SK-N-SH (cell line): ENCODE measurements at regions not wholly inside any gene's neighbourhood (a gene's known extent, or its start where the extent isn't known, plus 50 kb on each side); places are given as distances from the start of the nearest gene placed in this dataset.

Experiments used
- CTCF ChIA-PET: fragments of 300-600, 350-600 bp; formaldehyde crosslinking; extraction: SDS; loops from one replicate; lab custom pipeline; 2021; lab: Yijun Ruan, JAX
- POLR2A ChIA-PET: fragments of 350-600 bp; sonication (Branson Sonifier 250); formaldehyde crosslinking; extraction: SDS; loops from one replicate; lab custom pipeline; 2020; ENCODE audit warnings: antibody characterized with exemption, inconsistent platforms; lab: Yijun Ruan, JAX
- DNase-seq: peaks from one replicate; pipeline ENCODE4 v3.0.0; 2012
- H2AFZ ChIP-seq: fragments of 200-600 bp; sonication (generic); 2 replicates; pipeline ENCODE4 v1.8.1; 2016; ENCODE audit warnings: antibody characterized with exemption, mild to moderate bottlenecking, low read depth
- H3F3A ChIP-seq: fragments of 200-600 bp; sonication (generic); replicated peaks from 2 replicates; pipeline ENCODE3; 2016; ENCODE audit warnings: antibody characterized with exemption, mild to moderate bottlenecking; ENCODE audit not compliant: insufficient read depth
- H3K27ac ChIP-seq, 2 experiments: fragments of 200-500 bp in 1 of 2; fragments of 200-600 bp in 1 of 2; sonication (Bioruptor generic) in 1 of 2; sonication (generic), shearing (Covaris generic) in 1 of 2; 2 replicates each; pipeline versions ENCODE4 v1.5.1 to v1.6.1; 2014 to 2016; ENCODE audit warnings: low read depth in 2 of 2, inconsistent platforms in 1 of 2, low read length in 1 of 2, mild to moderate bottlenecking in 1 of 2, mixed read lengths in 1 of 2
- H3K27me3 ChIP-seq: fragments of 200-600 bp; sonication (generic), shearing (Covaris generic); 2 replicates; pipeline ENCODE4 v1.6.1; 2016; ENCODE audit warnings: mixed run types; ENCODE audit not compliant: insufficient read depth
- H3K36me3 ChIP-seq, 2 experiments: fragments of 200-500 bp in 1 of 2; fragments of 200-600 bp in 1 of 2; sonication (Bioruptor generic) in 1 of 2; sonication (generic) in 1 of 2; replicated peaks in 1 of 2; 2 replicates each; pipeline versions ENCODE3 to v1.5.1; 2014 to 2016; ENCODE audit warnings: low read length in 1 of 2, mild to moderate bottlenecking in 1 of 2; ENCODE audit not compliant: insufficient read depth in 2 of 2, control insufficient read depth in 1 of 2
- H3K4me1 ChIP-seq, 2 experiments: fragments of 200-500 bp in 1 of 2; fragments of 200-600 bp in 1 of 2; sonication (Bioruptor generic) in 1 of 2; sonication (generic), shearing (Covaris generic) in 1 of 2; 2 replicates each; pipeline versions ENCODE4 v1.5.1 to v1.6.1; 2014 to 2016; ENCODE audit warnings: low read depth in 1 of 2, low read length in 1 of 2, mixed run types in 1 of 2; ENCODE audit not compliant: insufficient read depth in 2 of 2, control insufficient read depth in 1 of 2
- H3K4me2 ChIP-seq: fragments of 200-600 bp; sonication (generic), shearing (Covaris generic); 2 replicates; pipeline ENCODE4 v1.6.1; 2017; ENCODE audit warnings: mixed run types
- H3K4me3 ChIP-seq, 2 experiments: fragments of 200-500 bp in 1 of 2; fragments of 200-600 bp in 1 of 2; sonication (Bioruptor generic) in 1 of 2; sonication (generic), shearing (Covaris generic) in 1 of 2; 2 replicates each; pipeline versions ENCODE4 v1.5.1 to v1.8.1; 2014 to 2016; ENCODE audit warnings: low read depth in 2 of 2, inconsistent platforms in 1 of 2, low read length in 1 of 2, mild to moderate bottlenecking in 1 of 2, mixed read lengths in 1 of 2, moderate library complexity in 1 of 2
- H3K79me2 ChIP-seq: fragments of 200-600 bp; sonication (generic); 2 replicates; pipeline ENCODE4 v1.8.1; 2017; ENCODE audit warnings: mild to moderate bottlenecking; ENCODE audit not compliant: insufficient read depth
- H3K9ac ChIP-seq: fragments of 200-600 bp; sonication (generic); 2 replicates; pipeline ENCODE4 v1.6.1; 2017; ENCODE audit warnings: mixed run types
- H3K9me2 ChIP-seq: fragments of 200-600 bp; sonication (generic); 2 replicates; pipeline ENCODE4 v1.6.1; 2017; ENCODE audit warnings: mixed run types
- H3K9me3 ChIP-seq: fragments of 200-600 bp; sonication (generic); 2 replicates; pipeline ENCODE4 v1.6.1; 2017; ENCODE audit warnings: mixed run types, mild to moderate bottlenecking, moderate library complexity
- H4K20me1 ChIP-seq: fragments of 200-600 bp; sonication (generic); 2 replicates; pipeline ENCODE4 v1.6.1; 2017; ENCODE audit warnings: mild to moderate bottlenecking, mixed run types; ENCODE audit not compliant: insufficient read depth
- EP300 ChIP-seq, 2 experiments: IDR thresholded peaks; 2 replicates each; pipeline versions ENCODE4 v1.4.0 to v1.6.1; 2012; ENCODE audit warnings: borderline replicate concordance in 1 of 2, low read depth in 1 of 2, low read length in 1 of 2
- EZH2phosphoT487 ChIP-seq: fragments of 200-600 bp; sonication (generic); IDR thresholded peaks from 2 replicates; pipeline ENCODE4 v1.6.1; 2017; ENCODE audit warnings: low read depth, mixed run types, mild to moderate bottlenecking, antibody characterized with exemption, moderate library complexity, borderline replicate concordance
- FOSL2 ChIP-seq: IDR thresholded peaks from 2 replicates; pipeline ENCODE4 v1.4.0; 2012; ENCODE audit warnings: low read depth, mild to moderate bottlenecking, moderate library complexity, borderline replicate concordance
- JUND ChIP-seq: IDR thresholded peaks from 2 replicates; pipeline ENCODE4 v1.4.0; 2012
- NFIC ChIP-seq: IDR thresholded peaks from 2 replicates; pipeline ENCODE4 v1.4.0; 2012; ENCODE audit warnings: borderline replicate concordance
- POLR2AphosphoS5 ChIP-seq: IDR thresholded peaks from 2 replicates; pipeline ENCODE4 v1.6.1; 2012; ENCODE audit warnings: low read depth, low read length
- RAD21 ChIP-seq: IDR thresholded peaks from 2 replicates; pipeline ENCODE4 v1.6.1; 2012; ENCODE audit warnings: mild to moderate bottlenecking, low read length
- RFX5 ChIP-seq: IDR thresholded peaks from 2 replicates; pipeline ENCODE4 v1.6.1; 2012; ENCODE audit warnings: mild to moderate bottlenecking, improper control_type of control experiment, low read length
- WGBS: methylation state at CpG from one replicate; pipeline ENCODE4 v1.1.6; 2017; ENCODE audit warnings: low lambda C conversion rate; 5-methylcytosine and 5-hydroxymethylcytosine counted together
- TF ChIP-seq, protein P1 (sequence below): IDR thresholded peaks from 2 replicates; pipeline ENCODE4 v1.4.0; 2012; ENCODE audit warnings: low read depth, borderline replicate concordance
- TF ChIP-seq, protein P2 (sequence below): IDR thresholded peaks from 2 replicates; pipeline ENCODE4 v1.6.1; 2012; ENCODE audit warnings: mild to moderate bottlenecking, low read depth, low read length, moderate library complexity
- TF ChIP-seq, protein P3 (sequence below): fragments of 200-600 bp; sonication (generic); IDR thresholded peaks from 2 replicates; pipeline ENCODE4 v1.6.1; 2017; ENCODE audit warnings: antibody characterized with exemption, mild to moderate bottlenecking, moderate library complexity
- TF ChIP-seq, protein P4 (sequence below): IDR thresholded peaks from 2 replicates; pipeline ENCODE4 v1.4.0; 2012; ENCODE audit warnings: low read depth, borderline replicate concordance

DNA sequence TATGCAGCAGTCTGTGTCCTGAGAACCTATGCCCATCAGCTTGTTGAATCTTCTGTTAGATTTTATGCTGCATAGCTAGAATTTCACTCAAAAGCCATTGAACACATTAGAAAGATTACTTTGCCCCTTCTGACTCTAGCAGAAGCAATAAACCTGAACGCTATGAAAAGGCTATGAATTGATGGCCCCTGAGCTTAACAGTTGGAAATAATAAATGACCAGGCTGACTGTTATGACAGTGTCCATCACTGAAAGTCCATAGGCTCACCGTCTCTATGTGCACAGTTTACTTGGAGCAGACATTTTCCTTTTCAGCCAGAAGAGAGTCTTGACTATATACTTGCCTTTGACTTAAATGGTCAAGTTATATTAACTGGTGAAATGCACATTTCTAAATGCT is 1618.8 kb upstream of the ACVR2A start:
- DNase-seq: no peak
- no peak overlapping the region for H3K4me3 ChIP-seq
- no peaks in the 10 kb centered on the region for H3K9me3 ChIP-seq
- no peaks in the 10 kb centered on the region for H3K9me2 ChIP-seq
- WGBS: 87% methylated on average over 2 of the region's 2 CpGs
- no peaks in the 10 kb centered on the region for H4K20me1 ChIP-seq
- POLR2A ChIA-PET: no interaction called here
- no peak overlapping the region for H3K9ac ChIP-seq
- H3K27ac ChIP-seq: no peak overlapping the region
- H3K79me2 ChIP-seq: no peaks in the 10 kb centered on the region
- no peaks in the 10 kb centered on the region for H3K36me3 ChIP-seq
- H2AFZ ChIP-seq: no peak overlapping the region
- H3K4me2 ChIP-seq: no peak overlapping the region
- CTCF ChIA-PET: no interaction called here
- TF ChIP-seq, protein P1, sequence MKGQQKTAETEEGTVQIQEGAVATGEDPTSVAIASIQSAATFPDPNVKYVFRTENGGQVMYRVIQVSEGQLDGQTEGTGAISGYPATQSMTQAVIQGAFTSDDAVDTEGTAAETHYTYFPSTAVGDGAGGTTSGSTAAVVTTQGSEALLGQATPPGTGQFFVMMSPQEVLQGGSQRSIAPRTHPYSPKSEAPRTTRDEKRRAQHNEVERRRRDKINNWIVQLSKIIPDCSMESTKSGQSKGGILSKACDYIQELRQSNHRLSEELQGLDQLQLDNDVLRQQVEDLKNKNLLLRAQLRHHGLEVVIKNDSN: no peak
- TF ChIP-seq, protein P2, sequence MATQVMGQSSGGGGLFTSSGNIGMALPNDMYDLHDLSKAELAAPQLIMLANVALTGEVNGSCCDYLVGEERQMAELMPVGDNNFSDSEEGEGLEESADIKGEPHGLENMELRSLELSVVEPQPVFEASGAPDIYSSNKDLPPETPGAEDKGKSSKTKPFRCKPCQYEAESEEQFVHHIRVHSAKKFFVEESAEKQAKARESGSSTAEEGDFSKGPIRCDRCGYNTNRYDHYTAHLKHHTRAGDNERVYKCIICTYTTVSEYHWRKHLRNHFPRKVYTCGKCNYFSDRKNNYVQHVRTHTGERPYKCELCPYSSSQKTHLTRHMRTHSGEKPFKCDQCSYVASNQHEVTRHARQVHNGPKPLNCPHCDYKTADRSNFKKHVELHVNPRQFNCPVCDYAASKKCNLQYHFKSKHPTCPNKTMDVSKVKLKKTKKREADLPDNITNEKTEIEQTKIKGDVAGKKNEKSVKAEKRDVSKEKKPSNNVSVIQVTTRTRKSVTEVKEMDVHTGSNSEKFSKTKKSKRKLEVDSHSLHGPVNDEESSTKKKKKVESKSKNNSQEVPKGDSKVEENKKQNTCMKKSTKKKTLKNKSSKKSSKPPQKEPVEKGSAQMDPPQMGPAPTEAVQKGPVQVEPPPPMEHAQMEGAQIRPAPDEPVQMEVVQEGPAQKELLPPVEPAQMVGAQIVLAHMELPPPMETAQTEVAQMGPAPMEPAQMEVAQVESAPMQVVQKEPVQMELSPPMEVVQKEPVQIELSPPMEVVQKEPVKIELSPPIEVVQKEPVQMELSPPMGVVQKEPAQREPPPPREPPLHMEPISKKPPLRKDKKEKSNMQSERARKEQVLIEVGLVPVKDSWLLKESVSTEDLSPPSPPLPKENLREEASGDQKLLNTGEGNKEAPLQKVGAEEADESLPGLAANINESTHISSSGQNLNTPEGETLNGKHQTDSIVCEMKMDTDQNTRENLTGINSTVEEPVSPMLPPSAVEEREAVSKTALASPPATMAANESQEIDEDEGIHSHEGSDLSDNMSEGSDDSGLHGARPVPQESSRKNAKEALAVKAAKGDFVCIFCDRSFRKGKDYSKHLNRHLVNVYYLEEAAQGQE: no peak
- TF ChIP-seq EZH2phosphoT487 (no peak), RFX5 (no peak), FOSL2 (no peak), POLR2AphosphoS5 (no peak), RAD21 (no peak), NFIC (no peak)
- TF ChIP-seq, protein P3, sequence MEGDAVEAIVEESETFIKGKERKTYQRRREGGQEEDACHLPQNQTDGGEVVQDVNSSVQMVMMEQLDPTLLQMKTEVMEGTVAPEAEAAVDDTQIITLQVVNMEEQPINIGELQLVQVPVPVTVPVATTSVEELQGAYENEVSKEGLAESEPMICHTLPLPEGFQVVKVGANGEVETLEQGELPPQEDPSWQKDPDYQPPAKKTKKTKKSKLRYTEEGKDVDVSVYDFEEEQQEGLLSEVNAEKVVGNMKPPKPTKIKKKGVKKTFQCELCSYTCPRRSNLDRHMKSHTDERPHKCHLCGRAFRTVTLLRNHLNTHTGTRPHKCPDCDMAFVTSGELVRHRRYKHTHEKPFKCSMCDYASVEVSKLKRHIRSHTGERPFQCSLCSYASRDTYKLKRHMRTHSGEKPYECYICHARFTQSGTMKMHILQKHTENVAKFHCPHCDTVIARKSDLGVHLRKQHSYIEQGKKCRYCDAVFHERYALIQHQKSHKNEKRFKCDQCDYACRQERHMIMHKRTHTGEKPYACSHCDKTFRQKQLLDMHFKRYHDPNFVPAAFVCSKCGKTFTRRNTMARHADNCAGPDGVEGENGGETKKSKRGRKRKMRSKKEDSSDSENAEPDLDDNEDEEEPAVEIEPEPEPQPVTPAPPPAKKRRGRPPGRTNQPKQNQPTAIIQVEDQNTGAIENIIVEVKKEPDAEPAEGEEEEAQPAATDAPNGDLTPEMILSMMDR: no peak
- H3F3A ChIP-seq: no peaks in the 10 kb centered on the region
- H3K4me1 ChIP-seq: no peaks in the 10 kb centered on the region
- H3K27me3 ChIP-seq: no peaks in the 10 kb centered on the region

DNA sequence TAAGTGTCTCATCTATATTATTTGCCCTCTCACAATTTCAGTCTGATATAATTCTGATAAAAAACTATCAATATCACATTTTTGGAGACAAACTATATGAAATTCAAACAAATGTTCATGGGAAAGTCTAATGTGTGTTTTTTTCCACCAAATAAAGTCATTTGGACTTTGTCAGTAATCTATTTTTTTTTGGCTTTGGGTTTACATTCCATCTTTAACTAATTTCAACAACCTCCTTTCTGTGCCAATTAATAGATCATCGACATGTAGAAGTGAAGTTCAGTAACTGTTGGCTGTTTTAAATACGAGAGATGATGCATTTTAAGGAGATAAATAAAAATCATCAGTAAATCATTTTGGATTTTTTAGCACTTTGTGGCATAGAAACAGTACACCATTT is 1623.0 kb upstream of the ACVR2A start:
- Histone ChIP-seq H2AFZ (no peak overlapping the region), H4K20me1 (no peaks in the 10 kb centered on the region), H3K79me2 (no peaks in the 10 kb centered on the region), H3K27ac (no peak overlapping the region), H3K9me3 (no peaks in the 10 kb centered on the region), H3F3A (no peaks in the 10 kb centered on the region), H3K27me3 (no peaks in the 10 kb centered on the region), H3K4me2 (no peak overlapping the region), H3K9ac (no peak overlapping the region), H3K36me3 (no peaks in the 10 kb centered on the region), H3K4me1 (no peaks in the 10 kb centered on the region), H3K4me3 (no peak overlapping the region), H3K9me2 (no peaks in the 10 kb centered on the region)
- no peak for DNase-seq
- 77% methylated on average over 2 of the region's 2 CpGs for WGBS
- POLR2A ChIA-PET: no interaction called here
- TF ChIP-seq, protein P4, sequence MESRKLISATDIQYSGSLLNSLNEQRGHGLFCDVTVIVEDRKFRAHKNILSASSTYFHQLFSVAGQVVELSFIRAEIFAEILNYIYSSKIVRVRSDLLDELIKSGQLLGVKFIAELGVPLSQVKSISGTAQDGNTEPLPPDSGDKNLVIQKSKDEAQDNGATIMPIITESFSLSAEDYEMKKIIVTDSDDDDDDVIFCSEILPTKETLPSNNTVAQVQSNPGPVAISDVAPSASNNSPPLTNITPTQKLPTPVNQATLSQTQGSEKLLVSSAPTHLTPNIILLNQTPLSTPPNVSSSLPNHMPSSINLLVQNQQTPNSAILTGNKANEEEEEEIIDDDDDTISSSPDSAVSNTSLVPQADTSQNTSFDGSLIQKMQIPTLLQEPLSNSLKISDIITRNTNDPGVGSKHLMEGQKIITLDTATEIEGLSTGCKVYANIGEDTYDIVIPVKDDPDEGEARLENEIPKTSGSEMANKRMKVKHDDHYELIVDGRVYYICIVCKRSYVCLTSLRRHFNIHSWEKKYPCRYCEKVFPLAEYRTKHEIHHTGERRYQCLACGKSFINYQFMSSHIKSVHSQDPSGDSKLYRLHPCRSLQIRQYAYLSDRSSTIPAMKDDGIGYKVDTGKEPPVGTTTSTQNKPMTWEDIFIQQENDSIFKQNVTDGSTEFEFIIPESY: no peak
- TF ChIP-seq JUND: no peak
- no peak for TF ChIP-seq EP300 (IDR thresholded peaks at IDR 0.05; ENCODE audit: borderline replicate concordance in 1 of 2, low read depth in 1 of 2, low read length in 1 of 2)
- CTCF ChIA-PET: no interaction called here
